ENCODE measurements at regions not wholly inside any gene's neighbourhood (a gene's known extent, or its start where the extent isn't known, plus 50 kb on each side); places are given as distances from the start of the nearest gene placed in this dataset.

GRCh38 chr20:60215816-60216730 is 257.9 kb downstream of the CDH26 start:
- no peak for DNase-seq

DNA sequence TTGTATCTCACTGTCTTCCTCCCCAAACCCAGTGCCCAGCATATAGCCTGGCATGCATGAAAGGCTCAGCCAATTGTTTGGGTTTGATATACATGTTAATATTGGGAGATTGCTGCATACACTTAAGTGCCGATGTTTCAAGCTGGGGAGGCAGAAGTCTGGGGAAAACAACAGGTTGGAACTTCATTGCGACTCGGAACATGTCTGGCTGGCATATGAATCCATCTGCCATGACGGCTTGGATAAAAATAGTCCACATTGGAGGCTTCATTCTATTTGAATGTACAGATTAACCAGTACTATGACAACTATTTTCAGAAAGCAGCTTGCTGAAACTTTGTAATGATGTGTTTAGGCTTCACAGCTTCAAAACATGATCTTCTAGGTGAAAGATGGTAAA is 261.0 kb downstream of the CDH26 start:
- no peak for DNase-seq

DNA sequence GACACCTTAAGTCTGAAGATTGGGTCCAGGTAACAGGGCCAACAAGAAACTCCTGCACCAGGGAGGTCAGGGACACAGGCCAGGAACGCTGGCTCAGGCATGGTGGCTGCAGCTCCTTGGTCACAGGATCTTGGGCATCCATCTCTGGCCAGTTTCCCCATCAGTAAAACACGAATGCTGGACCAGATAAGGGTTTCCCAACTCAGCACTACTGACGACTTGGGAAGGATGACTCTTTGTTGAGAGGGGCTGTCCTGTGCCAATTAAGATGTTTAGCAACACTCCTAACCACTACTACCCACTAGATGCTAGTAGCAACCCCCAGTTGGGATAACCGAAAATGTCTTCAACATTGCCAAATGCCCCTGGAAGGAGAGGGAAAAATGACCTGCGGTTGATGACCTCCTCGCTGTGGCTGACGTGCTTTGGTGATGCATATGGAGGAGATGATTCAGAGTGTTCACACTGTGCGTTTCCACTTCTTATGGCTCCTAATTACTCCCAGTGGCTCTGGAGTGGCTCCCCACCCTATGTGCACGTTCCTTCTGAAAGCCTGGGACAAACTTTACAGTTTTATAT is 261.9 kb downstream of the CDH26 start:
- no peak for DNase-seq

DNA sequence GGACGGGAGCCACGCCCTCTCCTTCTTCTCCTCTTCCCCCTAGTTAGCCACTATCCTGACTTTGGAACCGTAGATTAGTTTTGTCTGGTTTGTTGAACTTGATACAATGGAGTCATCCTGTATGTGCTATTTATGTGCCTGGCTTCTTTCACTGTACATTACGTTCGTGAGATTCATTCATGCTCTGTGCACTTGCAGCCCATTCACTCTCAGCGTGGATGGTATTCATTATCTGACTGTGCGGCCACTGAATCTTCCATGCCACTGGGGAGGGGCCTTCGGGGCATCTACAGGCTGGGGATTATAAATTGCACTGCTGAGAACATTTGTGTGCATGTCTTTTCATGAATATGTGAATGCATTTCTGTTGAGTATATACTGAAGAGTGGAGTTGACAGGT is 262.5 kb downstream of the CDH26 start:
- no peak for DNase-seq

GRCh38 chr20:60221593-60221992 is 263.4 kb downstream of the CDH26 start:
- DNase-seq = no peak

DNA sequence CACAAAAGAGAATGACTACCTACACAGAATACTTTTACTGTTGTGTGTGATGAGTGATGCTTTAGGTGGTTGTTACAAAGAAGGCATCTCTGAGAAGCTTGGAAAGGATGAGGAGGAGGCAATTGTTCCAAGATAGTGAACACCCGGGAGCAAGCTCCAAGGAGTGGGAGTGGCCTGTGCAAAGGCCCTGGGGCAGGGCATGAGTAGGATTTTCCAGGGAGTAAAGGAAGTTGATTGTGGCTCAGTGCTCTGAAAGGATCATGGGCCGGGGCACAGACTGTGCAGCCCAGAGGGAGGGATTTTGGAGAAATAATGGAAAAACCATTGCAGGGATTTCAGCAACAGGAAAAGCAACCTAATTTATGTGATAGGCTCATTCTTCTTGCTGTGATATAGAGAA is 264.3 kb downstream of the CDH26 start:
- DNase-seq = no peak

- no peak for DNase-seq
Measured at GRCh38 chr20:60223174-60223573, 265.0 kb downstream of the CDH26 start.

GRCh38 chr20:60224914-60225313 is 266.7 kb downstream of the CDH26 start:
- DNase-seq = no peak

DNA sequence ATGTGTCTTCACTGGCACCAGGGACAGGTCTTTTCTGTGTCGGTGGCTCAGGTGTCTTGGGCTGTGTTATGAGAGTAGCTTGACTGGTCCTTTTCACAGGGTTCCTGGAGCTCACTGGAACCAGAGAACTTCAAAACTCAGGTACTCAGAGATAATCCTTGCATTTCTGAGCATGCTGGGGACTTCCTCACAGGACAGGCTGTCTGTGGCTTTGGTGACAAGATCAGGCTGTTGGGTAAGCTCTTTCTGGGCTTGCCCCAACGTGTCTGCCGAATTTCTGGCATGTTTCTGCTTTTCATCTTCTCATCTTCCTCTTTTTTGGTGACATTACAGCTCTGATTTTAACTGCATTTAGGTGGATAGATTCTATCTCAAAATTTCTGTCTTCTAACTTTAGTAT is 270.0 kb downstream of the CDH26 start:
- peak; percentile 8 for DNase-seq

DNA sequence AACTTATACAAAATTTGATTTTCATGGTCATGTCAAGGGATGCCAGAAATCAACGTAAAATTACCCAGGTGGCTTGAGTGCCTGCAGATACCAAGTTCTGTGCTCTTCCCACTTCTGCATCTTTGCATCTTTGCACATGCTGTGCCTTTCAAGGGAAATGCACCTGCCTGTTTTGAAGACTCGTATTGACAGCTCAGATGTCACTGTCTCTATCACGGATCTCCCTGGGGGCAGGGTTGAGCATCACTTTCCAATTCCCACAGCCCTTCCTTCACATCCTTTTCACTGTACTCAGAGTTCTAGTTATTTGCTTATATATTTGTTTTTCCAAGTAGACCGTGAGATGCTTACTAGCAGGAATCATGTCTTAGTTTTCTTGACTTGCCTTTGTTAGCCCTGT is 274.2 kb downstream of the CDH26 start:
- DNase-seq = no peak

DNA sequence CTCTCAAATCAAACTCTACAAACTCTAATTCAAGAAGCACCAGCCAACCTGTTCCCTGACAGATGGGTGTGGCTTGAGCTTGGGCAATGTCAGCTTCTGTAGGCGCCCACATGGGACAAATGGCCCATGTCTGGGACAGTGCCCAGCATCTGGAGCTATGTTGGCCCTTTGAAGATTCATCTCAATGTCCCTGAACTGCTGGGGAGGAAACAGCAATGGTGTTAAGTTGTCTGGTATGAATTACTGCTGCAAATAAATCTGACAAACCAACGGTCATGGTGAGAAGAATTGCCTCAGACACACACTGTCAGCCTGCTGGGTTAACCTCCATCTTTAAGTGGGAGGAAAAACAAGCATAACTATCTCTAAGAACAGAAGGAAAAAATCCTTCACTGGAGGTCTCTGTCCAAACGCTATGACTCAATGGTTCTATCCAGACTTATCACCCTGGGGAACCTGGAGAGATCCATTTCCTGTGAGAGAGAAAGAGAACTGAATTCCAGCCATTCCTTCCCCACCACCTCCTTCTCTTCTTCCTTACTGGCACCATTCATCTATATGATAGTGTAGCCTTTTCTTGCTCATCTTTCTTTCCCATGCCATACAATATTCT is 274.9 kb downstream of the CDH26 start:
- DNase-seq = no peak

DNA sequence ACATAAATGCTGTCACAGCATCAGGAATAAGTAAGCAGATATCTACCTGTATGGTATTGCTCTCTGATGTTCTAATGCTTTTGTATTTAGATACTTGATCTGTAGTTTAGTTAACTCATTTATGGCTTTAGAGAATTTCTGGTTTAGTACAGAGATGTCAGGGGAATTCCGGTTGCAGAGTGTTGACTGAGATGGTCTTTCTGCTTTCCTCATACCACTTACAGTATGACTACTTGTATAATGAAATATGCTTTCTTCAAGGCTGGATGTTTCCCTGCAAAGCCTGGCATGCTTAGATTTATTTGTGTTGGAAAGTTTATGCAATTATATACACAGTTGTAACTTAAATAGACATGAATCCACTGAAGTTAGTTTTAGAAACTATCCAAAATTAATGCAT is 278.4 kb downstream of the CDH26 start:
- no peak for DNase-seq

GRCh38 chr20:60237981-60238380 is 279.8 kb downstream of the CDH26 start:
- DNase-seq = no peak

DNA sequence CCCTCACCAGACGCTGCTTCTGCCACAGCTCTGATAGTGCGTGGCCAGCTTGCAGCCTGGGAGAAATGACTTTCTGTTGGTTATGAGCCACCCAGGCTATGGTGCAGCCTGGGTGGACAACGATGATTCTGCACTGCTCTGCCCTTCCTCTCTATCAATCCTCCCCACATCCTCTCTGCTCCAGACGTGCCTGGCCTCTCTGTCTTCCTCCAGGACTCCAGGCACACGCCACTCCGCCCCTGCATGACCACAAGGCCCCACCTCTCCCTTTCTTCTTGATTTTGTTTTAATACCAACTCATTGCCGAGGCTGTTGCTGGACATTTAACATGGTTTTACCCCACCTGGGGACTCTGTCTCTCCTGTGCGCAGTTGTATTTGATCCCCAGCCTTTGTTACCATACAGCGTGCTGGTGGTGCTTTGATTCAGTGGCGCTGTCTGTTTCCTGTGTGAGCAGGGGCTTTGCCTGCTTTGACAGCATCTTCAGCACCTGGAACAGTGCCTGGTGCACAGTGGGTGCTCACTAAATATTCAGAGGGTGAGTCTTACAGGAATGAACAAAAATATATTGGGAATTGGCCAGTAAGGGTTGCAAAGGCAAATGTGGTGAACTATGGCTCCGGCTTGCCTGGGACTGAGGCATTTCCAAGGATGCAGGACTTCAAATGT is 280.9 kb downstream of the CDH26 start:
- no peak for DNase-seq

- DNase-seq = no peak
Measured at GRCh38 chr20:60239956-60240355, 281.7 kb downstream of the CDH26 start.

GRCh38 chr20:60240415-60240814 is 282.2 kb downstream of the CDH26 start:
- DNase-seq = no peak

- no peak for DNase-seq
Measured at GRCh38 chr20:60240986-60241385, 282.8 kb downstream of the CDH26 start.

GRCh38 chr20:60242836-60243505 is 284.7 kb downstream of the CDH26 start:
- DNase-seq = no peak

- DNase-seq = no peak
Measured at GRCh38 chr20:60244373-60245146, 286.3 kb downstream of the CDH26 start.

- DNase-seq = no peak
Measured at GRCh38 chr20:60246751-60247150, 288.5 kb downstream of the CDH26 start.

DNA sequence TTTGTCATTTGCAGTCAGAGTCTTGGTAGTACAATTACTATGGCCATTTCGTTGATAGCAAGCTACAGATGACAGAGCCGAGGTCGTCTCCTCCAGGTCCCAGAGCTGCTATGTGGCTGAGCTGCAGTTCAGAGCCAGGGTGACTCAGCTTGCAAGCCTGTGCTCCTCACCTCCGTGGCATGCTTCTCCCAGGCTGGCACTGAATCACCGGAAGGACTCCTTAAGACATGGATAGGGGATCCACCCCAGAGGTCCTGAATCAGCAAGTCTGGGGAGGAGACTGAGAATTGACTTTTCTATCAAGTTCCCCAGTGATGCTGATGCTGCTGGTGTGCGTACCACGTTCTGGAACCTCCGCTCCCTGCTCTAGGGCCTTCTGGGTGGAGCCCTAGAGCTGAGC is 291.2 kb downstream of the CDH26 start:
- no peak for DNase-seq

- DNase-seq = no peak
Measured at GRCh38 chr20:60250251-60250650, 292.0 kb downstream of the CDH26 start.

Measured in CD4-positive, alpha-beta T cell treated with Interleukin-21 for 1 hour (primary cell).